ENCODE measurements at regions not wholly inside any gene's neighbourhood (a gene's known extent, or its start where the extent isn't known, plus 50 kb on each side); places are given as distances from the start of the nearest gene placed in this dataset.
"Not testable (repeated sequence)": the region's sequence is repeated elsewhere in the genome, so short reads cannot be mapped to it uniquely, and the experiment has no call there.

DNA sequence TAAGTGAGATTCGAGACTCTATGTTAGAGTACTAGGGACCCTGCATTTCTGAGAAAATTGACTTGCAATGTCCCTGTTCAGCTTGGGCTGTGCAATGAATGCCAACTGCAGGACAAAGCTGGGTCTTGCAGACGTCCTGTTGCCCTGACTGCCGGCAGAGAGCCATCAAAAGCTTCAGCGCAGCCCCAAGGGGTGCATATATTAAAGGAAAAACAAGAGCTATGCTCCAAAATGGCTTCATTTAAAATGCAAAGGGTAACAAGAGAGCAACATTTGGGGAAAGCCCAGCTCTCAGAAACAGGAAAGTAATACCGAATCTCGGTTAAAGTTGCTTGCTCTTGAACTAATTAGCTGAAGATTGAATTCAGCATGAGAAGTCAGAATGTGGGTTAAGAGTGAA lies 110.9 kb upstream of the PNPT1 start:
- no peaks in the 10 kb centered on the region for H3K9me3 ChIP-seq
- no peak overlapping the region for H3K27ac ChIP-seq
- H3K36me3 ChIP-seq (ENCODE audit: low read depth, missing control alignments): no peaks in the 10 kb centered on the region
- no peak for DNase-seq
- no peak overlapping the region for H3K4me3 ChIP-seq
- WGBS, 2 donors: 47 to 51% methylated on average over 6 of the region's 6 CpGs
- no peaks in the 10 kb centered on the region for H3K4me1 ChIP-seq
- intact Hi-C loops (cut with DNase I; ENCODE audit: low total_unique reads): no loop called here
- no peaks in the 10 kb centered on the region for H3K27me3 ChIP-seq
- TF ChIP-seq POLR2A (IDR thresholded peaks at IDR 0.05): no peak
- TF ChIP-seq, protein P1, sequence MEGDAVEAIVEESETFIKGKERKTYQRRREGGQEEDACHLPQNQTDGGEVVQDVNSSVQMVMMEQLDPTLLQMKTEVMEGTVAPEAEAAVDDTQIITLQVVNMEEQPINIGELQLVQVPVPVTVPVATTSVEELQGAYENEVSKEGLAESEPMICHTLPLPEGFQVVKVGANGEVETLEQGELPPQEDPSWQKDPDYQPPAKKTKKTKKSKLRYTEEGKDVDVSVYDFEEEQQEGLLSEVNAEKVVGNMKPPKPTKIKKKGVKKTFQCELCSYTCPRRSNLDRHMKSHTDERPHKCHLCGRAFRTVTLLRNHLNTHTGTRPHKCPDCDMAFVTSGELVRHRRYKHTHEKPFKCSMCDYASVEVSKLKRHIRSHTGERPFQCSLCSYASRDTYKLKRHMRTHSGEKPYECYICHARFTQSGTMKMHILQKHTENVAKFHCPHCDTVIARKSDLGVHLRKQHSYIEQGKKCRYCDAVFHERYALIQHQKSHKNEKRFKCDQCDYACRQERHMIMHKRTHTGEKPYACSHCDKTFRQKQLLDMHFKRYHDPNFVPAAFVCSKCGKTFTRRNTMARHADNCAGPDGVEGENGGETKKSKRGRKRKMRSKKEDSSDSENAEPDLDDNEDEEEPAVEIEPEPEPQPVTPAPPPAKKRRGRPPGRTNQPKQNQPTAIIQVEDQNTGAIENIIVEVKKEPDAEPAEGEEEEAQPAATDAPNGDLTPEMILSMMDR (IDR thresholded peaks at IDR 0.05): no peak

DNA sequence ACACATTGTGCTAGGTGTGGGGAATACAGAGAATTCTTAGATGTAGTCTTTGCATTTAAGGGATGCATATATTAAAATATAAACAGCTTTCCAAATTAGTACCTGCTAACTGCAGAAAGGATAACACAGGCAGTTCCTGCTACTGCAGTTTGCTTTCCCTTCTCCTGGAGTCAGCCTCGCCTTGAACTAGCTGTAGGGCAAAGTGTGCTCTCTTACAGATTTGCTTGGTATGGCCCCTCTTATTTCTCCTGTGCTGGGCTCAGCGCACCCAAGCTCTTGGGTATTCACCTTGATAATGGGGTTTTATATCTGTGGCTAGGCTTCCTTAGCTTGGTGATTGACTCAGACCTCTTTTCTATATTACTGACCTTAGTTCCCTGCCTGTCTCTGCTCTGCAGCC lies 108.4 kb upstream of the PNPT1 start:
- intact Hi-C loops (cut with DNase I; ENCODE audit: low total_unique reads): no loop called here

DNA sequence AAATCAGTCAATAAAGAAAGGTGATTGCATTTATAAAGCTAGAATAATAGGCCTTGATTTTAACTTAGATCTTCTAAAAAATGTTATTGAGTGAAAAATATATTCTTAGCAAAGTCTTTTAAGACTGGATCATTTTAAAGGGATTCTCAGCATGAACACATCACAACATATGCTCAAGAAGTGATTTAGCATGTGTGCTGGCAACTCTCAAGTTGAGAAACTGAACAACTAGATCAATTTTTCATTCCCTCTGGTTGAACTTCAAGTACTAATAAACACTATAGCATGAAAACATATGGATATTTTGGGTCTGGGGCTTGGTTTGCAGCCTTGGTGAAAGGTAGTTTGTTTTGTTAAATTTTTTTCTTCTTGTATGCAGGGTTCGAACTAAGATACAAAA lies 107.8 kb upstream of the PNPT1 start:
- WGBS, 2 donors: 69 to 79% methylated on average over 1 of the region's 1 CpG
- intact Hi-C loops (cut with DNase I; ENCODE audit: low total_unique reads): no loop called here

More for the DNA sequence above, 108.4 kb upstream of the PNPT1 start:
- Histone ChIP-seq H3K36me3 (ENCODE audit: low read depth, missing control alignments) (no peaks in the 10 kb centered on the region), H3K4me3 (no peak overlapping the region), H3K4me1 (no peaks in the 10 kb centered on the region), H3K27me3 (no peaks in the 10 kb centered on the region), H3K9me3 (no peaks in the 10 kb centered on the region), H3K27ac (no peak overlapping the region)
- TF ChIP-seq, protein P1 (IDR thresholded peaks at IDR 0.05): no peak
- no peak for TF ChIP-seq POLR2A (IDR thresholded peaks at IDR 0.05)
- WGBS, 2 donors: 81 to 86% methylated on average over 2 of the region's 2 CpGs
- no peak for DNase-seq

DNA sequence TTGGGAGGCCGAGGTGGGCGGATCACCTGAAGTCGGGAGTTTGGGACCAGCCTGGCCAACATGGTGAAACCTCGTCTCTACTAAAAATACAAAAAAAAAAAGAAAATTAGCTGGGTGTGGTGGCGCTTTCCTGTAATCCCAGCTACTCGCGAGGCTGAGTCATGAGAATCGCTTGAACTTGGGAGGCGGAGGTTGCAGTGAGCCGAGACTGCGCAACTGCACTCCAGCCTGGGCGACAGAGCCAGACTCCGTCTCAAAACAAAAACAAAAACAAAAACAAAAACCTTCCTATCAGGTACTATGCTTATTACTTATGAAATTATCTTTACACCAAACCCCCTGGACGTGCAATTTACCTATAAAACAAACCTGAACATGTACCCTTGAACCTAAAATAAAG lies 106.0 kb upstream of the PNPT1 start:
- H3K36me3 ChIP-seq (ENCODE audit: low read depth, missing control alignments); intact Hi-C loops (cut with DNase I; ENCODE audit: low total_unique reads); H3K27me3 ChIP-seq; H3K27ac ChIP-seq; H3K4me1 ChIP-seq; H3K9me3 ChIP-seq; DNase-seq: not testable (repeated sequence)
- WGBS, 2 donors: 71 to 72% methylated on average over 14 of the region's 14 CpGs
- peak overlapping the region in 1 of 2 donors; percentile 9 for H3K4me3 ChIP-seq

More for the DNA sequence above, 107.8 kb upstream of the PNPT1 start:
- TF ChIP-seq POLR2A (IDR thresholded peaks at IDR 0.05): no peak
- TF ChIP-seq, protein P1 (IDR thresholded peaks at IDR 0.05): no peak
- no peaks in the 10 kb centered on the region for H3K36me3 ChIP-seq (ENCODE audit: low read depth, missing control alignments)
- H3K27me3 ChIP-seq: no peaks in the 10 kb centered on the region
- no peaks in the 10 kb centered on the region for H3K4me1 ChIP-seq
- no peaks in the 10 kb centered on the region for H3K9me3 ChIP-seq
- H3K4me3 ChIP-seq: no peak overlapping the region
- no peak overlapping the region for H3K27ac ChIP-seq
- DNase-seq: no peak

DNA sequence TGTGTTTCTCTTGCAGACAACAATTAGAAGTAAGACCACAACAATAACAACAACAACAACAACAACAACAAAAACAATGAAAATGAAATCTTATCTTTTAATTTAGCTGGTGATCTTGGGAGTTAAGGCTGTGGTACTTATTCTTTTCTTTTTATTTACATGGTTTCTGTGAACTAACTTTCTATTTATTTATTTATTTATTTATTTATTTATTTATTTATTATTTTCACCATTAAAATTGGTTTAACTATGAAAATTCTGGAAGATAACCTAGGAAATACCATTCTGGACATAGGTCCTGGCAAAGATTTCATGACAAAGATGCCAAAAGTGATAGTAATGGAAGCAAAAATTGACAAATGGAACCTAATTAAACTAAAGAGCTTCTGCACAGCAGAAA lies 102.5 kb upstream of the PNPT1 start:
- no peak for DNase-seq
- Histone ChIP-seq H3K36me3 (ENCODE audit: low read depth, missing control alignments) (no peaks in the 10 kb centered on the region), H3K4me1 (no peaks in the 10 kb centered on the region), H3K27me3 (no peaks in the 10 kb centered on the region), H3K4me3 (no peak overlapping the region), H3K27ac (no peak overlapping the region), H3K9me3 (no peaks in the 10 kb centered on the region)
- TF ChIP-seq, protein P1 (IDR thresholded peaks at IDR 0.05): no peak
- TF ChIP-seq POLR2A (IDR thresholded peaks at IDR 0.05): no peak
- intact Hi-C loops (cut with DNase I; ENCODE audit: low total_unique reads): no loop called here

DNA sequence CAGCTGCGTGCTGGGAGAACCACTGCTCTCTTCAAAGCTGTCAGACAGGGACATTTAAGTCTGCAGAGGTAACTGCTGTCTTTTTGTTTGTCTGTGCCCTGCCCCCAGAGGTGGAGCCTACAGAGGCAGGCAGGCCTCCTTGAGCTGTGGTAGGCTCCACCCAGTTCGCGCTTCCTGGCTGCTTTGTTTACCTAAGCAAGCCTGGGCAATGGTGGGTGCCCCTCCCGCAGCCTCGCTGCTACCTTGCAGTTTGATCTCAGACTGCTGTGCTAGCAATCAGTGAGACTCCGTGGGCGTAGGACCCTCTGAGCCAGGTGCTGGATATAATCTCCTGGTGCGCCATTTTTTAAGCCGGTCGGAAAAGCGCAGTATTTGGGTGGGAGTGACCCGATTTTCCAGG lies 100.0 kb upstream of the PNPT1 start:
- H3K4me1 ChIP-seq; intact Hi-C loops (cut with DNase I; ENCODE audit: low total_unique reads); H3K27ac ChIP-seq; H3K36me3 ChIP-seq (ENCODE audit: low read depth, missing control alignments); H3K9me3 ChIP-seq; H3K27me3 ChIP-seq; H3K4me3 ChIP-seq; DNase-seq: not testable (repeated sequence)
- WGBS, 2 donors: 84 to 90% methylated on average over 11 of the region's 12 CpGs

All from testis (tissue), 2 donors.